A673 (cell line): ENCODE measurements at regions not wholly inside any gene's neighbourhood (a gene's known extent, or its start where the extent isn't known, plus 50 kb on each side); places are given as distances from the start of the nearest gene placed in this dataset.
A peak's percentile ranks its signal among the peaks of the same experiment; 100 is the strongest.

Experiments used
- BruUV-seq: library from RNA; stranded (reverse); fragments of 400-500 nt; replicated peaks from 2 replicates; lab custom pipeline; 2021; lab: Mats Ljungman, UMichigan
- CTCF ChIA-PET: fragments of 300-600 bp; sonication (Branson Sonifier 250); formaldehyde crosslinking; loops from one replicate; lab custom pipeline; 2022; ENCODE audit warnings: antibody characterized with exemption; lab: Charles Lee
- POLR2A ChIA-PET: fragments of 300-600 bp; sonication (Branson Sonifier 250); formaldehyde crosslinking; loops from one replicate; lab custom pipeline; 2022; ENCODE audit warnings: antibody characterized with exemption; ENCODE audit not compliant: low non-redundant PET; lab: Charles Lee
- DNase-seq: peaks from one replicate; pipeline ENCODE4 v3.0.0-alpha.2; 2015; ENCODE audit warnings: low spot score
- H3K27ac ChIP-seq: fragments of 200-600 bp; sonication (generic); 2 replicates; pipeline ENCODE4 v1.5.1; 2016; ENCODE audit warnings: mixed run types, low read depth, mild to moderate bottlenecking, mixed read lengths, antibody characterized with exemption, low read length; ENCODE audit not compliant: poor library complexity, severe bottlenecking
- H3K27me3 ChIP-seq: fragments of 200-600 bp; sonication (generic); replicated peaks from 2 replicates; pipeline ENCODE4 v1.6.1; 2017; ENCODE audit warnings: mixed run types, low read depth, mild to moderate bottlenecking, mixed read lengths, antibody characterized with exemption, low read length; ENCODE audit not compliant: insufficient read depth, poor library complexity
- H3K36me3 ChIP-seq: fragments of 200-600 bp; sonication (generic); 2 replicates; pipeline ENCODE4 v1.6.1; 2016; ENCODE audit warnings: mixed run types, mild to moderate bottlenecking, mixed read lengths, antibody characterized with exemption, low read length; ENCODE audit not compliant: insufficient read depth, poor library complexity, severe bottlenecking
- H3K4me1 ChIP-seq: fragments of 200-600 bp; sonication (generic); 2 replicates; pipeline ENCODE4 v1.6.1; 2017; ENCODE audit warnings: mixed run types, mild to moderate bottlenecking, mixed read lengths, antibody characterized with exemption, low read length; ENCODE audit not compliant: insufficient read depth, poor library complexity, severe bottlenecking
- H3K4me3 ChIP-seq: fragments of 200-600 bp; sonication (generic); 2 replicates; pipeline ENCODE4 v1.5.1; 2016; ENCODE audit warnings: low read depth, mixed run types, mild to moderate bottlenecking, mixed read lengths, low read length; ENCODE audit not compliant: poor library complexity, severe bottlenecking
- H3K9me3 ChIP-seq: fragments of 200-600 bp; sonication (generic); 2 replicates; pipeline ENCODE4 v1.6.1; 2016; ENCODE audit warnings: mixed run types, low read depth, mild to moderate bottlenecking, mixed read lengths, antibody characterized with exemption, low read length; ENCODE audit not compliant: poor library complexity, severe bottlenecking
- CTCF ChIP-seq: fragments of 300-800, 200-600 bp; sonication (generic); conservative IDR thresholded peaks from 2 replicates; pipeline ENCODE4 v1.5.1; 2017; ENCODE audit warnings: low read depth, mild to moderate bottlenecking, antibody characterized with exemption, low read length, moderate library complexity, mixed read lengths
- EZH2 ChIP-seq: fragments of 200-600 bp; sonication (generic); IDR thresholded peaks from 2 replicates; pipeline ENCODE4 v1.6.1; 2017; ENCODE audit warnings: borderline replicate concordance, low read depth, mild to moderate bottlenecking, mixed read lengths, antibody characterized with exemption, low read length; ENCODE audit not compliant: poor library complexity, severe bottlenecking
- intact Hi-C: fragments of 100-400 bp; cut with micrococcal nuclease; formaldehyde crosslinking; loops from one replicate; pipeline ENCODE4 v1.10.0; 2022; ENCODE audit not compliant: unreplicated experiment

GRCh38 chr16:23013484-23013883 is 135.8 kb downstream of the USP31 start:
- no peak for TF ChIP-seq EZH2
- TF ChIP-seq CTCF = peak; percentile 42
- Histone ChIP-seq H3K27ac (no peak overlapping the region), H3K27me3 (no peaks in the 10 kb centered on the region), H3K4me3 (no peak overlapping the region), H3K4me1 (no peaks in the 10 kb centered on the region), H3K36me3 (no peaks in the 10 kb centered on the region), H3K9me3 (no peaks in the 10 kb centered on the region)
- CTCF ChIA-PET = no interaction called here
- POLR2A ChIA-PET = no interaction called here
- no TSS peak for BruUV-seq
- intact Hi-C loops = no loop called here
- DNase-seq = peak; percentile 40

- H3K4me1 ChIP-seq = no peaks in the 10 kb centered on the region
- no TSS peak for BruUV-seq
- H3K9me3 ChIP-seq = no peaks in the 10 kb centered on the region
- H3K4me3 ChIP-seq = no peak overlapping the region
- POLR2A ChIA-PET = no interaction called here
- H3K27ac ChIP-seq = no peak overlapping the region
- no peaks in the 10 kb centered on the region for H3K36me3 ChIP-seq
- TF ChIP-seq CTCF = no peak
- DNase-seq = no peak
- H3K27me3 ChIP-seq = peaks cover 16% of the 10 kb centered on the region
- CTCF ChIA-PET = no interaction called here
- intact Hi-C loops = loop anchor here (10.0 kb wide), 1 partner anchor 426 kb away; no protein-coding TSS in a partner anchor
These were observed 140.2 kb downstream of the USP31 start for GRCh38 chr16:23009075-23009474.

- CTCF ChIA-PET = interaction anchor here (0.7 kb wide), 1 partner anchor 31 kb away, joined by 4 read pairs; no protein-coding TSS in a partner anchor
- POLR2A ChIA-PET = no interaction called here
- peaks cover 19% of the 10 kb centered on the region for H3K27me3 ChIP-seq
These were observed 141.2 kb downstream of the USP31 start for GRCh38 chr16:23008041-23008440.

More at GRCh38 chr16:23008041-23008440, 141.2 kb downstream of the USP31 start:
- no TSS peak for BruUV-seq
- Histone ChIP-seq H3K4me1 (no peaks in the 10 kb centered on the region), H3K36me3 (no peaks in the 10 kb centered on the region), H3K4me3 (no peak overlapping the region), H3K9me3 (no peaks in the 10 kb centered on the region), H3K27ac (no peak overlapping the region)
- no peak for DNase-seq
- intact Hi-C loops = loop anchor here (10.0 kb wide), 1 partner anchor 427 kb away; no protein-coding TSS in a partner anchor
- TF ChIP-seq EZH2 = no peak
- TF ChIP-seq CTCF = no peak
